ENCODE measurements at regions not wholly inside any gene's neighbourhood (a gene's known extent, or its start where the extent isn't known, plus 50 kb on each side); places are given as distances from the start of the nearest gene placed in this dataset.

DNA sequence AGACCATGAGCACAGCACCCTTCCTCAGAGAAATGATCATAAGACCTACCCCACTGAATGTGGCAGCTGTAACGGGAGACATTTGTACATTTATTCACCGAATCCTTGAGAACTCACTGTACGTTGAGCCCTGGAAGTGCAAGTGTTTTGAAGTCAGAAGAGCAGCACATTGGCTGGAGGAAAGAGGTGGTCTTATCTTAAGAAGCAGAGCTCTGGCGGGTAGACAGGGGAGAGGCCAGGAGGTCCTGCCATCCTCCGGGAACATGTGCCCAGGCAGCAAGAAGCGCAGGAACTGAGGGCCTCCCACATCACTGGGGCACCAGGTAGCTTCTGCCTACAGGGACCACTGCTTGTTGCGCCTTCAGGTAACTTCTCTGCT is 169.2 kb upstream of the IRF2BP2 start:
- Histone ChIP-seq H3K9me3 (ENCODE audit: control insufficient read depth, insufficient read depth, low read length) (peaks cover 20% of the 10 kb centered on the region), H3K27ac (ENCODE audit: low read depth, low read length) (no peak overlapping the region), H3K4me3 (ENCODE audit: low read depth, low read length) (no peak overlapping the region), H3K27me3 (ENCODE audit: control insufficient read depth, insufficient read depth, low read length) (peaks cover 30% of the 10 kb centered on the region)
- TF ChIP-seq, protein P1, sequence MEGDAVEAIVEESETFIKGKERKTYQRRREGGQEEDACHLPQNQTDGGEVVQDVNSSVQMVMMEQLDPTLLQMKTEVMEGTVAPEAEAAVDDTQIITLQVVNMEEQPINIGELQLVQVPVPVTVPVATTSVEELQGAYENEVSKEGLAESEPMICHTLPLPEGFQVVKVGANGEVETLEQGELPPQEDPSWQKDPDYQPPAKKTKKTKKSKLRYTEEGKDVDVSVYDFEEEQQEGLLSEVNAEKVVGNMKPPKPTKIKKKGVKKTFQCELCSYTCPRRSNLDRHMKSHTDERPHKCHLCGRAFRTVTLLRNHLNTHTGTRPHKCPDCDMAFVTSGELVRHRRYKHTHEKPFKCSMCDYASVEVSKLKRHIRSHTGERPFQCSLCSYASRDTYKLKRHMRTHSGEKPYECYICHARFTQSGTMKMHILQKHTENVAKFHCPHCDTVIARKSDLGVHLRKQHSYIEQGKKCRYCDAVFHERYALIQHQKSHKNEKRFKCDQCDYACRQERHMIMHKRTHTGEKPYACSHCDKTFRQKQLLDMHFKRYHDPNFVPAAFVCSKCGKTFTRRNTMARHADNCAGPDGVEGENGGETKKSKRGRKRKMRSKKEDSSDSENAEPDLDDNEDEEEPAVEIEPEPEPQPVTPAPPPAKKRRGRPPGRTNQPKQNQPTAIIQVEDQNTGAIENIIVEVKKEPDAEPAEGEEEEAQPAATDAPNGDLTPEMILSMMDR (IDR thresholded peaks at IDR 0.05; ENCODE audit: low read depth, low read length) = no peak
- DNase-seq (ENCODE audit: low read depth, low spot score) = no peak
- CTCF ChIA-PET = no interaction called here
- POLR2A ChIA-PET = no interaction called here

DNA sequence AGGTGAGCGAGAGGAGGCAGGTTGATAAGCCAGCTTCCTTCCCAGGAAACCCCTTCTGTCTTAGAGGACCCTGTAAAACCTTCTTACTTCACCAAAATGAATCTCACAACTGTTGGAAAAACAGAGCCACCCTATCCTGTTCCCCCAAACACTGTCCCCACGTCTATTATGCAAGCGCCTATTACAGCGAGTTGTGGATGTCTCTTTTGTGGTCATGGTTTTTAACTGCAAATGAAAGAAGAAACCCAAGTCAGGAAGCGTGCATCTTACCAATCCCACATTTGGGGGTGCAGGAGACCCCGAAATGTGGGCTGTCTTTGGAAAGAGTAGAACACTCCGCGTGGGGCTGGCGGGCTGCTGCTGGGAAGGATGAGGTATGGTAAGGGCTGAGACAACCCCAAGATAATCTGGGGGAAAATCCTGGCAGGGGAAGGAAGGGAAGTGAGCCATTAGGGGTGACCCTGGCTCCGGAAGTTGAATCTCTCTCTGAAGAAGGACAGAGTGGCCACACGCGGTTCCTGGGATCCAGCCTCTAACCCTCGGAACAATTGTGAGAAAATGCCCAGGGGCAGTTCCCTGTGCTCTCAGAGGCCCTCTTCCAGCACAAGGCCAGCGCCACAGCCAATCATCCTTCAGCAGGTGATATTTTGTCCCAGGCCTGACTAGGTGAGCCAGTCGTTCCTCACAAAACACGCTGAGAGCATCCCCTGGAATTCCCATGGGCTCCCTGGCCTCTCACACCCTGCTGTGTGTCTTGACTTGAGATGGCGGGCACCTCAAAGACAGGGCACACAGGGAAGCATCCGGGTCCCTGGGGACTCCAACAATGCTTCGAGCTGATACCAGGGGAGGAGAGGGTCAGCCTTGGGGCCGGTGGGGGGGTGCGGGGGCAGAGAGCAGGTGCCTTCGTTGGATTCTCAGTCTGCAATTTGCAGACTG is 168.5 kb upstream of the IRF2BP2 start:
- H3K27ac ChIP-seq (ENCODE audit: low read depth, low read length) = no peak overlapping the region
- H3K4me3 ChIP-seq (ENCODE audit: low read depth, low read length) = no peak overlapping the region
- ChIA-PET CTCF (no interaction called here), POLR2A (no interaction called here)
- TF ChIP-seq, protein P1 (IDR thresholded peaks at IDR 0.05; ENCODE audit: low read depth, low read length) = no peak
- H3K27me3 ChIP-seq (ENCODE audit: control insufficient read depth, insufficient read depth, low read length) = peaks cover 30% of the 10 kb centered on the region
- peaks cover 22% of the 10 kb centered on the region for H3K9me3 ChIP-seq (ENCODE audit: control insufficient read depth, insufficient read depth, low read length)
- no peak for DNase-seq (ENCODE audit: low read depth, low spot score)

DNA sequence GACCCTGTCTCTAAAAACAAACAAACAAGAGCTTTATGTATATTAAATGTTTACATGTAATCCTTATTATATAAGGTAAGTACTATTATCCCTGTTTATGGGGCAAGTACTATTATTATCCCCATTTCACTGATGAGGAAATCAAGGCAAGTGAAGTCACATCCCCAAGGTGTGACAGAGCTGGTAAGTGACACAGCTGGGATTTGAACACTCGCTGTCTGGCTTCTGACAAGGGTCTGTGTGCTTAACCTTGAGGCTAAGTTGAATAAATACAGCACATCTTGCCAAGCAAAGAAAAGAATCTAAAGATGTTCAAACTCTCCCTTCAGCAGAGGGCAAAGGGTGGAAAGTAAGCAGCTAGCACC is 167.9 kb upstream of the IRF2BP2 start:
- no peak overlapping the region for H3K4me3 ChIP-seq (ENCODE audit: low read depth, low read length)
- DNase-seq (ENCODE audit: low read depth, low spot score) = no peak
- CTCF ChIA-PET = no interaction called here
- TF ChIP-seq, protein P1 (IDR thresholded peaks at IDR 0.05; ENCODE audit: low read depth, low read length) = no peak
- H3K9me3 ChIP-seq (ENCODE audit: control insufficient read depth, insufficient read depth, low read length) = peaks cover 23% of the 10 kb centered on the region
- POLR2A ChIA-PET = no interaction called here
- peaks cover 30% of the 10 kb centered on the region for H3K27me3 ChIP-seq (ENCODE audit: control insufficient read depth, insufficient read depth, low read length)
- H3K27ac ChIP-seq (ENCODE audit: low read depth, low read length) = no peak overlapping the region

DNA sequence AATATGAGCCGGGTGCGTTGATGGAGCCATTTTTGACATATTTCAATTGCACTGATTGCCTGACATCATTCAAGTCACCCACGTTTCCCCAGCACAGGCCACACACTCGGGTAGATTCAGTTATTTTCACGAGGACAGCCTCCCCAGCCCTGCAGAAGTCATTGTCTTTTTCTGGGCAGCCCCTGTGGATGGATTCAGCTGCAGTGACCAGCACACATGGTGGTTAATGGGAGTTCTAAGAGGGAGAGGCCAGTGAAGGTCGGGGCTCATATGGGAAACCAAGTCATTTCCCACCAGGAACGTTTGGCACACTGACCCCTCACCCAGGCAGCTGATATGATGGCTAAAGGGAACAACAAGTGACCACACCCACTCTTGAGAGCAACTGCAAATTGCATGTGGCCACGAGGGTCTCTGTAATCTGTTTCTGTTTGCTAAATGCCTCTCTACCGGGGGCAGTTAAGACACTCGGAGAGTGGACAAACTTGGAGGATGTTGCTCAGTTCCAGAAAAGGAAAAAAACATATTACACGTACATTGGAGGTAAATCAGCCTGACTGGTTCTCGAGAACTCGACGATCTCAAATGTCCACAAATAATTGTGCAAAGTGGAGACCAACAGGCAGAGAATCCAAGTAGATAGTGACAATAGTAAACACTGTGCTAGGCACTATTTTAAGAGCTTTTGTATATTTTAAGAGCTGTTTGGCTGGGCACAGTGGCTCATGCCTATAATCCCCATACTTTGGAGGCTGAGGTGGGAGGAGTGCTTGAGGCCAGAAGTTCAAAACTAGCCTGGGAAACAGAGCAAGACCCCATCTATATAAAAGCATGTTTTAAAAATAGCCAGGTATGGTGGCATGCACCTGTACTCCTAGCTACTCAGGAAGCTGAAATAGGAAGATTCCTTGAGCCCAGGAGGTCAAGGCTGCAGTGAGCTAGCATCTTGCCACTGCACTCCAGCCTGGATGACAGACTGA is 167.2 kb upstream of the IRF2BP2 start:
- peaks cover 30% of the 10 kb centered on the region for H3K27me3 ChIP-seq (ENCODE audit: control insufficient read depth, insufficient read depth, low read length)
- H3K4me3 ChIP-seq (ENCODE audit: low read depth, low read length) = no peak overlapping the region
- peaks cover 23% of the 10 kb centered on the region for H3K9me3 ChIP-seq (ENCODE audit: control insufficient read depth, insufficient read depth, low read length)
- TF ChIP-seq, protein P1 (IDR thresholded peaks at IDR 0.05; ENCODE audit: low read depth, low read length) = no peak
- DNase-seq (ENCODE audit: low read depth, low spot score) = no peak
- ChIA-PET POLR2A (no interaction called here), CTCF (no interaction called here)
- H3K27ac ChIP-seq (ENCODE audit: low read depth, low read length) = peak overlapping the region; percentile 3

All from AG04450 (cell line).